GM21526 (cell line): ENCODE measurements at regions not wholly inside any gene's neighbourhood (a gene's known extent, or its start where the extent isn't known, plus 50 kb on each side); places are given as distances from the start of the nearest gene placed in this dataset.

Experiments used
- ATAC-seq: cut with Tn5 transposase; IDR thresholded peaks from one replicate; pipeline ENCODE4 v1.9.1; 2021; ENCODE audit warnings: moderate library complexity; ENCODE audit not compliant: unreplicated experiment, low FRiP score

DNA sequence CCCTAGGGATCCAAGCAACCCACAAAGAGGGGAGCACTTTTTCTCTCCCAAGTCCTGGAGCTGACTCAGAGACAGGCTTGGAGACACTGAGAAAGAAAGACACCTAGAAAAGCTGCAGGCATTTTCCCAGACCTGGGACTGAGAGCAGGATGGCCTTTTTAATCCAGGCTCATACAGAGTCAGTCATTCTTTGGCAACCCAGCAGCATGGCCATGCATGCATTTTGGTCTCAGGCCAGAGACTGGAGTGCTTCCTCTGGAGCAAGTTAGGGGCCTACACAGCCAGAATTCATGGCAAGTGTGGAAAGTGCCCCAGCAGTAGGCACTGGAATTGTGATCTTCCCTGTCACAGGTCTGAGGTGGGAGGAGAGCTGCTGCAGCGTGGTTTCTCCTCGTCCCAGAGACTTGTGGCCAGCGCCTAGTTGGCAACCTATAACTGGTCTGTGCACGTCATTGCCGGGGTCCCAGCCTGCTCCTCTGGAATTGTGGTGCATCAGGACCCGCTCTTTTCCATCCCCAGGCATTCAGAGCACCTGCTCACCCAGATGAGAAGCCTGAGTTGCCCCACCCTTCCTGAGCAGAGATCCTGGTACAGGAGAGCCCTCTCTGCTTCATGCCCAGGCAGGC, 231.9 kb upstream of the RAB6C start:
- ATAC-seq: no peak

DNA sequence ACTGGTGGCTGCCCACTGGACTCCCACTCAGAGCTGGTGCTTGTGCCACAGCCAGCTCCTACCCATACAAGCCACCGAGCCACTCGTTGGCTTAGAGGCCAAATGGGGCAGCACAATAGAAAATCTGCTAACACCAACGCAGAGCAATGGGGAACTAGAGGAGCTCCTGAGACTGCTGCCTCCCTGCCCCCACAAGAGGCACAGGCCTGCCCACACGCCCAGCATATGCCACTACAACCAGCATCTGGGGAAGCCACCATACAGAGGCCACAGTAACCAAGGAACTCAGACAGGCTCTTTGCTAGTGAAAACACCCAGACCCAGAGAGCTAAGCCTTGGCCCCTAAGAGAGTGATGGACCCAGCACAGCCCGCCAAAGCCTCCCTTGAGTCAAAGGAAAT, 231.2 kb upstream of the RAB6C start:
- ATAC-seq: no peak

GRCh38 chr2:129748653-129749052, 230.8 kb upstream of the RAB6C start:
- no peak for ATAC-seq

DNA sequence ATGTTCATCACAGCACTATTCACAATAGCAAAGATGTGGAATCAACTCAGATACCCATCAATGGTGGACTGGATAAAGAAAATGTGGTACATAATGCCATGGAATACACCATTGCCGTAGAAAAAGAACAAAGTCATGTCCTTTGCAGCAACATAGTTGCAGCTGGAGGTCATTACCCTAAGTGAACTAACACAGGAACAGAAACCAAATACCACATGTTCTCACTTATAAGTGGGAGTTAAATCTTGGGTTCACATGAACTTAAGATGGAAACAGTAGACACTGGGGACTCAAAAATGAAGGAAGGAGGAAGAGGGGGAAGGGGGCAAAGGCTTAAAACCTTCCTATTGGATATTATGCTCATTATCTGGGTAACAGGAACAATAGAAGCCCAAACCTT, 228.1 kb upstream of the RAB6C start:
- no peak for ATAC-seq

- ATAC-seq: no peak
Measured at GRCh38 chr2:129752176-129752575, 227.3 kb upstream of the RAB6C start.

- ATAC-seq: no peak
Measured at GRCh38 chr2:129752686-129753085, 226.8 kb upstream of the RAB6C start.

DNA sequence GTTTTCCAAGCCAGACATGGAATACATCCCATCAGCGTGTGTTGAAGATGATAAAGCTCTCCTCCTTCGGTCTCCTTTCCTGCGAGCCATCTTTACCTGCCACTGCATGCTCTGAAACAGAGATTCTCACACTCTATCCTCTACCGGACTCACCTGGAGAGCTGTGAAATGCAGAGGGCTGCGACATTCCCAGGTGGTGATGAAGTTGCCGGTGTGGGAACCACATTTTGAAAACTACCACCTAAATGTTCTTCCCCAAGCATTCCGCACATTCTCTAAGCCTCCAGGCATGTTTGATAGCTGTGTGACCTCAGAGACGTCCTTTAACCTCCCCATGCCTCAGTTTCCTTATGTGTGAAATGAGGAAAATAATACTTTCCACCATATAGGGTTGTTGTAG, 226.2 kb upstream of the RAB6C start:
- no peak for ATAC-seq

DNA sequence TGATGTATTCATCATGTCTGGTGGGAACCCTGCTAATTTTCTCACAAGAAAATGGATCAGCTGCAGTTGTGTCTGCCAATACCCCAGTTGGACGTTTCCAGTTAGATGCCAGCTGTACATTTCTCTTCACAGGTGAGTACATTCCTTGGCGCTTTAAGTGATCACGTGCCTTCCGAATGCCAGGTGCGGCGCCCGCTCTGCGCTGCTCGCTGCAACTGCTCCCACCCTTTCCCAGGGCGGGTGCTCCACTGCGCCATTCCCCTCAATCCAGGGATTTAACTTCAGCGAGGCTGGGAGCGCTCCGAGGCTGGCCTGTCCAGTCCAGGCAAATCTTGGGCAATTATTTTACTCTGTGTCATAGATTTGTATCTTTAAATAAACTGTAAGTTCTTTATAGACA, 225.0 kb upstream of the RAB6C start:
- ATAC-seq: no peak

DNA sequence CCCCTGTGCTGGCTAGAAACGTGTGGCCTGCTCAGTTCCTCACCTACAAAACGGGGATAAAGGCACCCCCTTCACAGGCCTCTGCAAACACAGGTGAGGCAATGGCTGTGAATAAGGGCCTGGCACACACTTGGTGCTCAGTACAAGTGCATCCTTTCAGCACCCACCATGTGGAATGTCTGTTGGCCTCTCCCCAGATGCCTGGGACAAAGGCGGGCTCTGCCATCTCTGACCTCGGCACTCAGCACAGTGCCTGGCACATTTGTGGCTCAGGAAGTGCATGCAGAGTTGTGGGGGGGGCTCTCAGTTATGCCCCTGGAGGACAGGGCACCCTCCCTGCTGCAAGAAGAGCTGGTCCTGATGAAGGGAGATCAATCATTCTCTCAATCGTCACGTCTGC, 224.6 kb upstream of the RAB6C start:
- no peak for ATAC-seq

DNA sequence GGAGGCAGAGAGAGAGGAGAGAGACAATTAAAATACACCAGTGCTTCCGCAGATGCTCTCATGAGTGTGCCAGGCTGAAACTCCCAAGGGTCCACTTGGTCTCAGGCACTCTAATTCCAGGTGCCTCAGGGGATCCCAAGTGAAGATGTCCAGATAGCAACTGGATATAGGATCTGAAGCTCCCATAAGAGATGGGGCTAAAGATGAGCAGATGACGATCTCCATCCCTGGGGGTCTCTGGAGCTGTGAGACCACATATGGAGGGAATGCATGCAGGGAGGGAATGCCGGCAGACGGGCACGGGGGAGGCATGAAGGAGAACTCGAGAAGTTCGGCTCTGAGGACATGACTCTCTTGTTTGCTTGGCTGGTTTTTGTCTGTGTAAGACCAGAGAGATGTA, 223.7 kb upstream of the RAB6C start:
- no peak for ATAC-seq

GRCh38 chr2:129756276-129756675, 223.2 kb upstream of the RAB6C start:
- no peak for ATAC-seq

GRCh38 chr2:129757366-129757914, 222.0 kb upstream of the RAB6C start:
- ATAC-seq: no peak

DNA sequence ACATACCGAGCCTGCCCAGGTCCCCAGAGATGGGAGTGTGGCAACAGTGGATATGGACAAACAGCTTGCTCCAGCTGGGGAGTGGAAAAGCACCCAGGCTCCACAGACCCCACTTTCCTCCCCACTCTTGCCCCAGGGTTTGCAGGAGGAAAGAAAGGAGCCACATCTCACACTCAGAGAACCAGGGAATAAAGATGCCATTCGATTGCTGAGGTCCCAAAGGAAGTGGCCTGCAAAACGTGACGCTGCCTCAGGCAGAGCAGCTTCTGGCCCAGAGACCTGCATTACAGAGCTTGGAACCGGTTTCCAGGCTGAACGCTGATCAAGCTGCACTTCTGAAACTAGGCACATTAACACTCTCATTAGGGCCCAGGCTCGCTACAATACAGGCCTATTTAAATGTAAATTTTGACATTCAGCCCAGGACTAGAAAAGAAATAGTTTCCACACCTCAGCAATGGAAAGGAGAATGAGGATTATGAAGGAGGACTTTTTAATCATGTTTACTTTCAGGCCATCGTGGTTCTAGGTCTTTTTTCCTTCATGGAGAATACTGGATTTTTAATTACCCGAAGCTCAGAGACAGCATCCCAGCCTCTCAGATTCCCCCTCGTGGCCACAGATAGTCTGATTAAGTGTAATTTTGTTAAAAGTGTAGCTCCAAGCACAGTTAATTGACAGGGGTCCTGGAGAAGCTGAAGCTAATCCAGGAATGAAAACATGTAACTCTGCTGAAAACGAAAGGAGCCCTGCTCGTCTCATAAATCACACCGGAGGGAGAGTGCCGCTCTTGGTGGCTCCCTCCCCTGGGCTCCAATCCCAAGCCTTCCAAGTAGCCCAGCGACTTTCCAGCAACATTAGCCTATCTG, 221.3 kb upstream of the RAB6C start:
- no peak for ATAC-seq

DNA sequence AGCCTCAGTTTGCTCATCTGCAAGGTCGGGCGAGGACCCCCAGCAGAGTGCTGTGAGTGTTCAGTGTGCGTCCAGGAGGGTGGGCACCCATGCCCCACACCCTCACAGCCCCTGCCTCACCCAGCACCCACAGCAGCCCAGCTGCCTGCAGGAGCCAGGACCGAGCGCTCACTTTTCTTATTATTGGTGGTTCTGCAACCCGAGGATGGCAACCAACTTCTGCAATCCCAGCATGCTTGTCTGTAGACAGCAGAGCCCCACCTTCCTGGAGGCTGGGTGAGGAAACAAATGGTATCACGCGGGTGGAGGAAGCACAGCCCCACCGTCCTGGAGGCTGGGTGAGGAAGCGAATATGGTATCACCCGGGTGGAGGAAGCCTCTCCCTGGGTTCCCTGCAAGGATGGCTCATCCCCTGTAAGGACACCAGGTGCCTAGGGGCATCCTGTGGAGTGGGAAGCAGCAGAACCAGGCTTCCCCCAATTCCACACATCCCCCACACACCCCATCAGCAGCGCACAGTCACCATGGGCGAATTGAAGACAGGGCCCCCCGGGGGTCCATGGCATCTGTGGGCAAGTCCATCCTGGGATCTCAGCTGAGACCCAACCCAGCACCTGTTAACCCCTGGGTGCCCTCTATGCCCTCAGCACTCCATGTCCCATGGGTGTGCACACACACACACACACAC, 220.5 kb upstream of the RAB6C start:
- no peak for ATAC-seq

DNA sequence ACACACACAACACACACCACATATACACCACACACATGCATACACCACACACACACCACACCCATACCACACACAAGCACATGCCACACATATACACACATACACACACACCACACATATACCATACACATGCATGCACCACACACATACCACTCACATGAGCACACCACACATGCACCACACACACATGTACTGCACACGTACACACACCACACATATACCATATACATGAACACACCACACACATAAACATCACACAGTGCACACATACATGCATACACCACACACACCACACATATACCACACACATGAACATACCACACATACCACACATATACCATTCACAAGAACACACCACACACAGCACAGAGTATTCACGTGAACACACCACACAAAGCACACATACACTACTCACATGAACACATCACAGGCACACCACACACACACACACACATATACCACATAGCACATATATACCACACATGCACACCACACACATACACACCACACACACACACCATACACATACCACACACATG, 219.9 kb upstream of the RAB6C start:
- no peak for ATAC-seq

DNA sequence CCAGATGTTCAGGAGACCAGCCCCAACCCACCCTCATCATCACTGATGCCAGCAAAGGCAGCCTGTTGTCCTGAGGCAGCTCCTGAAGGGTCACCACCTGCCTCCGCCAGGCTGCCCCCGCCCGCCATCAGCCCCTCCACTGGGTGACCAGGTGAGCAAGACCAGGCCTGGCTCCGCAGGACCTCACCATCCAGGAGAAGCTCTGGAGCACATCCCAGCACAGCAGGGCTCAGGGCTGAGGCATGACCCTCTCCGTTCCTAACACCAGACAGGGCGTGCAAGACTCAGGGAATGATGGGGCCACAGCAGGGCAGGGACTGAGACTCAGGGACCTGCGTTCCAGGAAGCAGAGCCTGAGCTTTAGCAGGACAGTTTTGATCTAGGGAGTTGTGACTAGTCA, 218.8 kb upstream of the RAB6C start:
- no peak for ATAC-seq

DNA sequence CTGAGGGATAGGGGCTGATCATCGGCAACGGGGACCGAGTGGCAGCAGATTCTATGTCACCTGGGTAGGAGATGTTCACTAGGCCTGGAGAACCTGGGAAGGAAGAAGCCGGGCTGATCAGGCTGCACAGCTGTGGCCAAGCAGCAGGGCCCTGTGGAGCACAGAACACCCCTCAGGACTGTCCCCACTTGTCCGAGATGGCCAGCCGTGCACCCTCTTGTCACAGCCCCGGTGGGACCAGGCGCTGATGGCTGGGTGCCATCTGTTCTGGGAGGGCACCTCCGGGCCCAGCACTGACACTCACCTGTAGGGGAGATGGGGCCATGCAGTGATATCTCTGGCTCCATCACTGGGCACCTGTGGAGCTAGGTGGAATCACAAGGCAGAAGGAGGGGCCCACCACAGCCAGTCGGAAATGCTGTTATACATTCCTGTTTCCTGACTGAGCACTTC, 217.9 kb upstream of the RAB6C start:
- ATAC-seq: no peak

- no peak for ATAC-seq
Measured at GRCh38 chr2:129762386-129763189, 216.9 kb upstream of the RAB6C start.

- ATAC-seq: no peak
Measured at GRCh38 chr2:129763190-129763846, 216.1 kb upstream of the RAB6C start.

- no peak for ATAC-seq
Measured at GRCh38 chr2:129763966-129764365, 215.5 kb upstream of the RAB6C start.
